DMS114 treated with DMSO at 0.1 percent for 48 hours (cell line): ENCODE measurements at regions not wholly inside any gene's neighbourhood (a gene's known extent, or its start where the extent isn't known, plus 50 kb on each side); places are given as distances from the start of the nearest gene placed in this dataset.

Experiments
- DNase-seq: peaks from one replicate; lab custom pipeline; 2025; ENCODE audit not compliant: unreplicated experiment; lab: John Stamatoyannopoulos, UW

DNA sequence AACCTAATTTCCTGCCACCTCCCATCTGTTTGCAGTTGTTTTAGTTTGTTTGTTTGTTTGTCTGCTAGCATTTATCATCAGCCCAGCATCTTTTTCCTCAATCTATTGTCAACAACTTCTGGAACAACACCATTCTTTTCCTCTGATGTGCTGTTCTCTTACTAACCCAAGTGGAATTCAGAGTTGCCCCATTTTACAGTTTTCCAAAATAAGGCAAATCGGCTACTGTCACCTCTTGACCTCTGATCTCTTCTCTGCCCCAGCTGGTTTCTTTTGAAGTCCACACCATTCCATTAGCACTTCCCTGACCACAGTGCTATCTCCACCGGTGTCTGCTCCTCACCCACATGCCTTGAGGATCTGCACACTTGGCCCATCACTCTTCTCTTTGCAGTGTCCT, 102.4 kb downstream of the EFNB2 start:
- no peak for DNase-seq

DNA sequence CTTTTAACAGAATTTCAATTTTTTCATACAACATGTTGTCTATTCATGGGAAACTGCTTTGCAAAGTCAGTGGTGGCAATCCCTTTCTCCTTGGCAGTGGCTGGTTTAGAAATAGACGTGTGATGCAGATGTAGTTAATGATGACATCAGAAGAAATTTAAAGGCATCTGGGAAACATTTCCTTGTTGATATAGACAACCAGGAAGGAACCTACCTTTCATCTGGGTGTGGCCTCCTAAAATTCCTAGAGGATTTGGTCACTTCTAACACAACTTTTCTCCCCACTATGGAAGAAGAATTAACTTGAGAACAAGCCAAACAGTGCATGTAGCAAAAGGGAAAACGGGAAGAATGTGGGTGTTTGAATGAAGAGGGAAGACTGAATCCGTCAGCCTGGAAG, 102.8 kb downstream of the EFNB2 start:
- DNase-seq = no peak

DNA sequence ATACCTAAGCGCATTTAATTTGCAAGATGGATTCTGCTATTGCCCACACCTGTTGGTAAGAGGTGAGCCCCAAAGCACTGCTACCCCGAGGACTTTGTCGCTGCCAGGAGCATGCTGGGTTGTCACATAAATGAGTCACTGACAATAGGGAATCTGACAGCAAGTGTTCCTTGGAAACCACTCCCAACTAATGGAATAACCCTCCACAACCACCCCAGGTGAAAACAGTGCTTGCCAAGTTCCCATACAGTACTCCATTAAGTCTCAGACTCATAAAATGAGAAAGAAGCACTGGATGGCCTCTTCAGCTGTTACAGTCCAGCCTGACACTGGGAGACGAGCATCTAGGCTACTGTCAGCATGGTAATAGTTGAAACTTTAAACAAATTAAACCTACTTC, 108.6 kb downstream of the EFNB2 start:
- DNase-seq = no peak

DNA sequence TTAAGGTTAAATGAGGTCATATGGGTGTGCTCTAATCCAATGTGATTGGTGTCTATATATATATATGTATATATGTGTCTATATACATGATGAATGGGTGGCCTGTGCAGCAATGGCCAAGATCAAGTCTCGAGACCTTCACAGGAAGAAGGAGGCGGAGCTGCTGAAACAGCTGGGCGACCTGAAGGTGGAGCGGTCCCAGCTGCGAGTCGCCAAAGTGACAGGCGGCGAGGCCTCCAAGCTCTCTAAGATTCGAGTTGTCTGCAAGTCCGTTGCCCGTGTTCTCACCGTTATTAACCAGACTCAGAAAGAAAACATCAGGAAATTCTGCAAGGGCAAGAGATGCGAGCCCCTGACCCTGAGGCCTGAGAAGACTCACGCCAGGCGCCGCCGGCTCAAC, 109.8 kb downstream of the EFNB2 start:
- DNase-seq = no peak

DNA sequence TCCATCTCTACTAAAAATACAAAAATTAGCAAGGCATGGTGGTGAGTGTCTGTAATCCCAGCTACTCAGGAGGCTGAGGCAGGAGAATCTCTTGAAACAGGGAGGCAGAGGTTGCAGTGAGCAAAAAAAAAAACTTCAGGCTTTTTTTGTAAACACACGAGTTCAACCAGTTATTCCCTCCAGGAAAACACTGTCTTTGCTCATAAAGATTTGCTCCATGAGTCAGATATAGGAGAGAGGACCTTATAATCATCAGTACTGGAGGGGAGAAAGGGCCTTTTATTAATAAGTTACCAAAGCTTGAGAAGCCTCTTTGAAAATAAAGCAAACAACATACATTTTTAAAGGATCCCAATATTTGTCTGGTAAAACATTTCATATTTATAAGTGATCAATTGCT, 110.7 kb downstream of the EFNB2 start:
- DNase-seq = no peak

DNA sequence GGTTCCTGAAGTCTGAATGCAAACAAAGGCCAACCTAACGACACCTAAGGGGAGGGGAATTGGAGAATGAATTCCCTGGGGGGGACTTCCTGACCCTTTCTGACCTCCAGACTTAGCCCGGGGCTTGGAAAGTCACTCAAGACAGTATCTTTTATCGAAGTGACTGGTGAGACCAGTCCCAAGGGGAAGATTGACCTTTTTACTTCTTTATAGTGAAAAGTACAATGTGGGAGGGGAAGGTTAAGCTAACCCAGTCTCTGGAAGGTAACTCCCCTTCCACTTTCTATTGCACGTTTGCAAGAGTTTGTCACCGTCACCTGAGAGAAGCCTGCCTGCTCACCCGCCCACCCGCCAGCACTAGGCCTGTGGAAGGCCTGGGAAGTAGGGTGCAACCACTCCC, 111.9 kb downstream of the EFNB2 start:
- DNase-seq = no peak

DNA sequence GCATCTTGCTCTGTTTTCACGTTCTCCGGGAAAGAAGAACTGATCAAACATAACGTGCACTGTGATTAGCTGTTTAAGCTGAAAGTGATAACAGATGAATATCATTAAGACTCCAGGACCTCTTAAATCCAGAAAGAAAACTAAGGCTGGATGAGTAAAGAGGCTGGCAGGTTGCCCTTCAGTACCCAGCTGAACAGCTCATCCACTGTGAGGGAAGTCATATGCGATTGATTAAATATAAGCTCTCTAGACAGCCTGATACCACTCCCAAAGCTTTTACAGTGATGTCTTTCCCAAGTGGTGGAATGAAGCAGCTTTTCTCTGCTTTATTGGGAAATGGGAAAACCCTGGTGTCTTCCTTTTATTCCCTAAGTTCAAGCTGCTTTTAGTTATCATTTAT, 116.9 kb downstream of the EFNB2 start:
- DNase-seq = no peak

DNA sequence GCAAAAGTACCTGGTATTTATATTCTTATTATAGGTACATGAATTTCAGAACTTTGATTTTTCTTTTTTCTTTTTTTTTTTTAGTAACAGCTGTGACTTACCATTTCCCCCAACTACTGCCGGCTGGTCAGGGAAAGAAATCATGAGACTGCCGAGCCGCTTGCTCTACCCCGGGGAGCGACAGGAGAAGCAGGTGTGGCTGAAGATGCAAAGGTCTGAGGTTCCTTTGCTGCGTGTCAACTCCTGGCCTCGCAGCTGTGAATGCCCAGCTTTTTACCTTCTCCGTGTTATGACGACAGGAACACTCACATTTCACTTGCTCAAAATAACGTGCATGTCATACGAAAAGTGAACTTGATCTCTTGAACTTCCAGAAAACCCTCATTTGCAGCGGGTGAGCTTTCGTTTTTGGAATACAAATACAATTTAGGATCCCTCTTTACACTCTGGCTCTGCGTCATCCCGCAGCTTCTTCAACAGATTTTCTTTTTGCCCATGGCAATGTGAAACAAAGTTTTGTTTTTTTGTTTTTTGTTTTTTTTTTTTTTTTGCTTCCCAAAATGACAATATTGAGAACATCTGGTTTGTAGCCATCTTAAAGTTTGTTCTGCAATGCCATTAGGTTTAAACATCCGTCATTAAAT, 117.9 kb downstream of the EFNB2 start:
- DNase-seq = no peak

DNA sequence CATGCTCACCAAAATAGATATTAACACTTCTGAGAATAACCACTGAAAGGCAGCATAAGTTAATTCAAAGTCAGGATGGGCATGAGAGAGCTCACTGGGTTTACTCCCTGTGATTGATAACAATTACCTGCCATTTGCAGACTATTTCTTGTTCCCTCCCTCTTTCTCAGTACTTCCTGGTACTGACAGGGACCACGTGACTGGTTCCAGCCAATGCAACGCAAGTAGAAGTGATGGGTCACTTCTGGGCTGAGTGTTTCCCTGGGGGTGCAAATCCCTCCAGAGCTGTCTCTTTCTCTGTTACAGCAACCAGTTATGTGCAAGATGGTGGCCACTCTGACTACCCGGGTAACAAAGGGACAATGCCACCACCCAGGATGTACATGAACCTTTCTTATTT, 118.8 kb downstream of the EFNB2 start:
- no peak for DNase-seq

DNA sequence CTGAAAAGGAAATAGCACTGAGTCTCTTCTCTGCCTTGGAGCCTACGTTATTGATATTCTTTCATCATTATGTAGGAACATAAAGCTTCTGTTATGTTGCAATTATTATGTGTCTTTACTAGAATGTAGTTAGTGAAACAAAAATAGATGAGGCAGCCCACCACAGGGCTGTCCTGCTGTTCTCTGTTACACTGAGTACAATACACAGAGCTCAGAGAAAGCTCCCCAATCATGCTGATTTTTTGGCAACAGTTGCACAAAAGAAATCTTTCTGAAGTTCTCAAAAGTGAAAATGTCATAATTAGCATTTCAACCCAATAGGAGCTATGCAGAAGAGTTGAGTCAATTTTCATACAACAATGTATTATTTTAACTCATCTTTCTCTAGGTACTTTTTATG, 119.5 kb downstream of the EFNB2 start:
- DNase-seq = no peak

DNA sequence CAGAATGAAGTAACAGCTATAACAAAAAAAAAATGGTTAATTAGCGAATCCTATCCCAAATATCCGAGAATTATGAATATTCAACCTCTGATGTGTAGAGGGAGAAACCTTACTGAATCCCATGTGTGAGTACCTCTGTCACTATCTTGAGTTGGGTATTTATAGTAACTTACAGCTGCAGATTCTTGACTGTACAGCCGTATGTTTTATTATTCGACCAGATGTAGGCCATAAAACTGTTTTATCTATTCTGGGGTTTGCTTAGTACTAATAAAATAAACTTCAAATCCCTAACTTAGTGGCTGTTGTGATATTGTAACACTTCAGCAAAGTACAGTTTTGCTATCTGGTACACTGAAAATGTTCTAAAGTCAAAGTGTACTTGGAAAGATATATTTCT, 120.0 kb downstream of the EFNB2 start:
- DNase-seq = no peak

DNA sequence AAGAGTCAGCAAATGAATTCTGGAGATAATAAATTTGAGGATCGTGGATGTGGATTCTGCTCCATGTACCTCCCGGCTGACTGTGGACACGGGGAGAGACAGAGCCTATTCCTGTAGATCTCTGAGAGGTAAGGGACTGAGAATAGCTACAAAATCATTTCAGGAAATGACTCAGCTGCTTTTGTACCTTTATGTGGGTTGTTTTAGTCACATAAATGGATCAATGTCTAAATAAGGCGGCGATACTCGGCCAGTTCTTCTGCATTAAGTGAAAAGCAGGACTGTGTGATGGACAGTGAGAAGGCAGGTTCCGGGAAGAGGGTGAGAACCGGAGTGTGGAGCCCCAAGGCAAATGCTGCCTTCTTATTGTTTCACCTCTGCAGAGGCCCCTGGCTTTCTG, 128.1 kb downstream of the EFNB2 start:
- DNase-seq = no peak

DNA sequence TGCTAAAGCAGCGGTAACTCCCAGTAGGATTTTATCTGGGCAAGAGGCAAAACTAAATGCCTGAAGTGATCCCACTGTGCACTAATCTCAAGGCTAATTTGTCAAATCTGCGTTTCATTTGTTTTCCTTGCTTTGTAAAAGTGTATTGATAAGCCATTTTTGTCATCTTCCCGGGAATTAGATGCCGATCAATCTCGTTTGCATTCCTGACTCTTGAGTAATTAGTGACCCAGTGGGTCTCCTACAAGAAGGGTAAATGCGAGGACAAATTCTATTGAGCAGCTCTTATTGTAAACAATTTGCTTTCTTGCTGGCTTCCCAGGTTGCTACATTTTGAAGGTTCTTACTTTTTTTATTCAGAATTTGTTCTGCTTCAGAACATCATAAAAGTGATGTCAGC, 129.7 kb downstream of the EFNB2 start:
- no peak for DNase-seq

DNA sequence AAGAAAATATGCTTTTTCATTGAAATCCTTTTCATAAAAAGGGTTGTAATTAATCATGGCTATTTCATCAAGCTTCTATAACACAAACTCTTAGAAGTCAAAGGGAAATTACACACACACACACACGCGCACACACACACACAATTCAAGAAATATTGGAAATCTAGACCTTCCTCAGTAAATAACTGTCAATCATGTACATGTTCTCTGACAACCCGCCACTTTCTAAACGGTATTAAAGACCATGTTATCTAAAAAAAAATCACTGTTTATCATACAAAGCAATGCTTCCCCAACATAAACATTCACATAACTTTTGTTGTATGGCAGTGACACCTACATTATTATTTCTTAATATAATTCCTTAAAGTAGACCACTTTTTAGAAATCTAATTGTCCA, 132.2 kb downstream of the EFNB2 start:
- no peak for DNase-seq

DNA sequence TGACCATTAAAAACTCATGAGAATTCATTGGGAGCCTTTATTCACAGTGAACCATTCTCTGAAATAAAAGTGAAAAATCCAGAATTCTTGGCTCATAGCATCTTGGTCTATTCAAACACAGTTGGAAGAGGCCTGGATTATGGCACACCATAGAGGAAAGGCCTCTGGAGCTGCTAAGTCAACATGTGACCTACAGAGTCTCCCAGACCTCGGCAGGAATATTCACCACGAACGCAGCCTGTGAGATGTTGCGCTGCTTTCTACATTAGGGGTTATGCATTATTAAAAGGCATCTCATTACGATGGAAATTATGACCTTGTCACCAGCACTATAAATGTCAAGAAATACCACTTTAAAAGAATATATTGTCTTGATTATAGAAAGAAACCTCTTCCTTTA, 132.6 kb downstream of the EFNB2 start:
- no peak for DNase-seq

DNA sequence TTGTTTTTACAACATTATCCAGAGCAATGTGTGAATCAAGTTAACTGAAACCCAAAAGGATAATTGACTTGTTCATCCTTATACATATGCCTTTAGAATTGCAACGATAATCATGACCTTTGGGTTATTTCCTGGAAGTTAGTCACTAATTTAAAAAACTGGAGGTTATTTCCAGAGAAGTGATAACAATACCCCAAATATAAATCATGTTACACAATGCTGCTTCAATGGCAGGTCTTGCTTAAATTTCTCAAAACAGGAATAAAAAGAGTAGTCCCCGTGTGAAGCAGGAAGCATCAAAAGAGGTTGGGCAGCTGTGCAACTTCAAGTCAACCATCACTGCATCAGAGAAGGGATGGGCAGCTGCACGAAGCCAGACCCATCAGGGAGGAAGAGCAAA, 134.4 kb downstream of the EFNB2 start:
- DNase-seq = no peak

DNA sequence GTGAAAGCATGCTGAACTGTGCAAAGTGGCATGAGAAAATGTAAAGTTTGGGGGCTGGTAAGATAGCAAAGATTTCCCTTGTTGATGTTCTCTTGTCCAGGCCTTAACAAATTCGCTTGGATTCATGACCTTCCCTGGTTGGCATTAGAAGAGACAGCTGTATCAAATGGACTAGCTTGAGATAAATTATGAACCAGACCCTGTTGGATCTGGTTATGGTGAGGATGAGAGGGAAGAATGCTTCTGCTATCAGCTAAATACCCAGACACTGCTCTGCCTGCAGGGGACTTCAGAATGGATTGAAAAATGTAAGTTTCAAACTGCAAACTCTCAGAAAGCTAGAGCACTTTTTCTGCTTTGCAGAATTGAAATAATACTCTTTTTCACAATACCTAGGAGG, 135.2 kb downstream of the EFNB2 start:
- DNase-seq = no peak

DNA sequence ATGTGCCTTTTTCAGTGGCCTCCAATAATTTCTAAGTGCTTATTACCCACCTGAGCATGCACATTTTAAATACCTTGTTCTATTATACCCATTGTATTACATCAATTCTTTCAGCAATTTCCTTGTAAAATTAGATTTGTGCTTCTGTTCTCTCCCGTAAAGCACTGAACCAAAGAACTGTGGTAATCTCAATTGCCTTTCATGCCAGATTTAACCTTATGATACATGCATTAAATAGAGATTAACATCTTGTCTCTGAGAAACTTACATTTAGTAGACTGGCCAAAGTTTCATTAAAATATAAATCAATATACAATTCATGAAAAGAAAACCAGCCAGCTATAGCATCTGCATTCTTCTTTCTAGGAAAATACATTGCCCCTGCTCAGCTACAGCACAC, 137.2 kb downstream of the EFNB2 start:
- no peak for DNase-seq

DNA sequence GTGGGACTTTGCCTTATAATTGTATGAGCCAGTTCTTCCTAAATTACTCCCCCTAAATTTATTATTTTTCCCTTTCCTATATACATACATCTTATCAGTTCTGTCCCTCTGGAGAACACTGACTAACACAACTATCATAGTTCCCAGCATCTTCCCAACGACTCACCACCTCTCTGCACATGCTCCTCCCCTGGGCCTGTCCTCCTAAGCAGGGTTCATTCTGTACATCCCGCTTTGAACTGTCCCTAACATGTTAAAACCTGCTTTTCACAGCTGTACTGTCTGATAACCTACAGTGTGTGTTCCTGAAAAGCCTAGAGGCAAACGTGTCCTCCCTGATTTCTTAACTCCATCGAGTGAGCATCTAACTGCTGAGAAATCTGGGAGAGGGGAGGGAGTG, 141.7 kb downstream of the EFNB2 start:
- no peak for DNase-seq

DNA sequence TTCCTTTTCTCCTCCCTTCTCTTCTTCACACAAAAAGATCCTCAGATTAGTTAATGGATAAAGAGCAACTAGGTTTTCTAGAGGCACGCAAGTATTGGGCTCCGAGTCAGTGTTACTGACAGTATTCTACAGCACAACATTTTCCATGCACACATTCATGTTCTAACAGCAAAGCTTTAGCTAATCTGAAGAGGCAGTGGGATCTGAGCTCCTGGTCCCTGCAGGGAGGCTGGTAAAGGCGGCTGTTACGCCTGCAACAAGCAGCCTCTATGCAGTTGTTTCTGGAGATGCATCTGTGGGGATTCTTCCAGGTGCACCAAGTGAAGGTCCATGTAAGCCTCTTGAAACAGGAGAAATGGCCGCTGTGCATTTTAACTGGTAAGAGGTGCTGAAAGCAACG, 143.8 kb downstream of the EFNB2 start:
- DNase-seq = no peak

DNA sequence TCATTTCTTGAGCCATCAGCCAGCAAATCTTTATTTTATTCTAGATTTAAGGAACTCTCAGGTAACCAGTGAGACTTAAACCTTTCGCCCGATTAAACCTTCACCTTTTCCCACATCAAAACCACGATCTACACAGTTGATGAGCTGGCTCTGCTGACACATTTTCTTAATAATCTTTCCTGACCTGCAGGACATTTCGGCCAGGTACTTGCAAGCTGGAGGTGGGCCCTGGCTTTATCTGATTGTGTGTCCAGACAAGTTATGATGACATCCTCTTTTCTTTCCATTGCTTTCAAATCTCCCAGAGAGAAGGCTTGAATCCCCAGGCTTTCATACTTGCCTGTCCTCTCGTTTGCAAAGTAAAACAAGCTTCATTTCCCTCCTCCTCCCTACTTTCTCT, 144.2 kb downstream of the EFNB2 start:
- DNase-seq = no peak

DNA sequence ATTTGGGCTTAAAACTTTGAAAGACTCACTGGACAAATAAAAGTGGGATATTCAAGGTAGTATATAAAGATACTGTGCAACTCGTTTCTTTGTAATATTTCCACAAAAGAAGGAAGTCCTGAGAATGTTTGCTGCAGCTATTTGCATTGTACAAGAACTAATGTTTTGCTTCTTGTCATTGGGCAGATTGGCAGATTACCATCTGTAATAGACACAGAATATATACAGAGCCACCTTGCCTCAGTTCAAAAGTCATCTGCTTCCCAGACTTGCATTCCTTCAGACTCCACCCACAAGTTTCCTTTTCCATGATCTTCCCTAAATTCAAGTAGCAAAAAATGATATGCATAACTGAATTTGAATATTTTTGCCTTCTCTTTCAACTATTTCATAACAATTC, 145.1 kb downstream of the EFNB2 start:
- DNase-seq = no peak

DNA sequence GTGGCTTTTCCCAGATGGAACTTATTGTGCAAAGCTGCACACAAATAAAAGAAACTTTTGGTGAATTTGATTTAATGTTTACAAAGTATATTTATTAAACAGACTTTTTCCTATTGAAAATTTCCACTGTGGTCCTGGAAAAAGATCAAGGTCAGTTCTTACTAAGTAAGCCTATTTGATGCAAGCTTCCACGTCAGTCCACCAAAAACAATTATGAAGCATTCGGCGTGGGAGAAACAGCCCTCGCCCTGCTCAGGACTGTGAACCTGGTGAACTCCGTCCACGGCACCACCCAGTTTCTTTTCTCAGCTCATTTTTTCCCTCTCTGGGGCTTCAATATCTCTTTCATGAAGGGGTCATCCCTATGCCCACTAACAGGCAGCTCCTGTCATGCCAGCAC, 149.8 kb downstream of the EFNB2 start:
- no peak for DNase-seq

DNA sequence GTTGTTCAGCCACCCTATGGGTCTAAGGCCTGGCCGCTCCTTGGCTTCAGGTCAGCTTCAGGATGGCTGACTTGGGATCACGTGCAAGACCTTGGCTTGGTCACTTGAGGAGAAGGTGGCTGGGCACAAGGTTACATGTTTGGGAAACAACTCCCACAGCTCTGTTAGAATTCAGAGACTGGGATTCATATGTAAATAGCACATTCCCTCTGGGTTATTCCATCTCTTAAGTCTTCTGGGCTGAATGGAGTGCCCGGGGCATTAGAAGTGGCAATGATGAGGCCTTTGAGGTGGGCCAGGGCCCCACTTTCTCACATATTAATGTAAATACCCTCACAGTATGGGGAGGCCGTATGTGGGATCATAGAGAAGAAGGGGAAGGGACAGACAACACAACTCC, 150.9 kb downstream of the EFNB2 start:
- DNase-seq = no peak
